Small intestine (tissue), 7 donors: ENCODE measurements at regions not wholly inside any gene's neighbourhood (a gene's known extent, or its start where the extent isn't known, plus 50 kb on each side); places are given as distances from the start of the nearest gene placed in this dataset.
A peak's percentile ranks its signal among the peaks of the same experiment; 100 is the strongest.

Source experiments
- DNase-seq, 2 donors: peaks; one replicate each; pipeline versions ENCODE4 v3.0.0 to v3.0.0-alpha.2; 2013
- FAIRE-seq: peaks from 2 replicates; lab custom pipeline; 2012; peaks lifted over from hg19 to GRCh38; lab: Jason Lieb, UNC
- H3K27ac ChIP-seq, 3 donors: one replicate each; pipeline ENCODE4 v1.5.1; 2013; ENCODE audit warnings: low read length in 2 of 3, mild to moderate bottlenecking in 2 of 3, control low read depth in 1 of 3, inconsistent platforms in 1 of 3, low read depth in 1 of 3, moderate library complexity in 1 of 3
- H3K27me3 ChIP-seq, 3 donors: one replicate each; pipeline ENCODE4 v1.6.1; 2013; ENCODE audit warnings: low read length in 3 of 3, inconsistent platforms in 1 of 3; ENCODE audit not compliant: control insufficient read depth in 3 of 3, insufficient read depth in 3 of 3
- H3K36me3 ChIP-seq, 3 donors: one replicate each; pipeline ENCODE4 v1.6.1; 2013; ENCODE audit warnings: low read length in 3 of 3, inconsistent platforms in 1 of 3, low read depth in 1 of 3, mild to moderate bottlenecking in 1 of 3, moderate library complexity in 1 of 3; ENCODE audit not compliant: control insufficient read depth in 3 of 3, insufficient read depth in 2 of 3
- H3K4me1 ChIP-seq, 3 donors: one replicate each; pipeline ENCODE4 v1.6.1; 2013; ENCODE audit warnings: low read length in 2 of 3, inconsistent platforms in 1 of 3, low read depth in 1 of 3, mild to moderate bottlenecking in 1 of 3, moderate library complexity in 1 of 3; ENCODE audit not compliant: control insufficient read depth in 3 of 3, insufficient read depth in 2 of 3
- H3K4me3 ChIP-seq, 3 donors: one replicate each; pipeline ENCODE4 v1.5.1; 2013; ENCODE audit warnings: low read length in 3 of 3, control low read depth in 1 of 3, inconsistent platforms in 1 of 3, low read depth in 1 of 3, mild to moderate bottlenecking in 1 of 3, moderate library complexity in 1 of 3
- H3K9me3 ChIP-seq, 2 donors: one replicate each; pipeline ENCODE4 v1.6.1; 2013; ENCODE audit warnings: low read depth in 1 of 2, low read length in 1 of 2; ENCODE audit not compliant: control insufficient read depth in 2 of 2, insufficient read depth in 1 of 2
- WGBS, 3 donors: extraction: QIAGEN DNeasy Blood & Tissue Kit; methylation state at CpG; one replicate each; pipeline ENCODE4 v1.1.7; 2013; 5-methylcytosine and 5-hydroxymethylcytosine counted together
- donor health status: healthy with polysubstance abuse.
- donor health status: control.
- donor health status: control.
- donor health status: Bipolar disorder and iron deficiency.
- donor health status: healthy.

GRCh38 chr3:82745544-82745943, 984.1 kb upstream of the GBE1 start:
- 33 to 88% (median 71%) methylated on average over 1 of the region's 1 CpG for WGBS, 3 donors
- H3K27me3 ChIP-seq, result no peaks in the 10 kb centered on the region
- peaks cover 0 to 3% of the 10 kb centered on the region in 2 donors for H3K9me3 ChIP-seq
- H3K36me3 ChIP-seq, result no peaks in the 10 kb centered on the region
- H3K27ac ChIP-seq, result no peak overlapping the region
- H3K4me1 ChIP-seq, result no peaks in the 10 kb centered on the region
- H3K4me3 ChIP-seq, result no peak overlapping the region
- peak; percentile 10 for FAIRE-seq
- no peak for DNase-seq

GRCh38 chr3:82743196-82743595, 981.8 kb upstream of the GBE1 start:
- no peaks in the 10 kb centered on the region for H3K27me3 ChIP-seq
- FAIRE-seq (no peak), DNase-seq (no peak)
- 87 to 88% (median 88%) methylated on average over 5 of the region's 5 CpGs for WGBS, 3 donors
- H3K4me3 ChIP-seq, result no peak overlapping the region
- no peaks in the 10 kb centered on the region for H3K36me3 ChIP-seq
- H3K4me1 ChIP-seq, result no peaks in the 10 kb centered on the region
- peaks cover 0 to 3% of the 10 kb centered on the region in 2 donors for H3K9me3 ChIP-seq
- no peak overlapping the region for H3K27ac ChIP-seq

GRCh38 chr3:82741346-82741745, 979.9 kb upstream of the GBE1 start:
- Histone ChIP-seq H3K9me3 (peaks cover 0 to 3% of the 10 kb centered on the region in 2 donors), H3K4me3 (no peak overlapping the region), H3K4me1 (no peaks in the 10 kb centered on the region), H3K27me3 (no peaks in the 10 kb centered on the region), H3K27ac (no peak overlapping the region), H3K36me3 (no peaks in the 10 kb centered on the region)
- no peak for DNase-seq
- no peak for FAIRE-seq
- WGBS, 3 donors, result 84 to 95% (median 90%) methylated on average over 2 of the region's 2 CpGs

GRCh38 chr3:82739390-82739789, 977.9 kb upstream of the GBE1 start:
- Histone ChIP-seq H3K4me1 (no peaks in the 10 kb centered on the region), H3K27me3 (no peaks in the 10 kb centered on the region), H3K36me3 (no peaks in the 10 kb centered on the region), H3K4me3 (no peak overlapping the region), H3K9me3 (peaks cover 0 to 3% of the 10 kb centered on the region in 2 donors), H3K27ac (no peak overlapping the region)
- WGBS, 3 donors, result 74 to 81% (median 79%) methylated on average over 1 of the region's 1 CpG
- DNase-seq (no peak), FAIRE-seq (no peak)

GRCh38 chr3:82736696-82737277, 975.3 kb upstream of the GBE1 start:
- Histone ChIP-seq H3K27me3 (no peaks in the 10 kb centered on the region), H3K4me3 (no peak overlapping the region), H3K27ac (no peak overlapping the region), H3K36me3 (no peaks in the 10 kb centered on the region), H3K4me1 (no peaks in the 10 kb centered on the region), H3K9me3 (no peaks in the 10 kb centered on the region)
- DNase-seq (no peak), FAIRE-seq (no peak)
- 63 to 64% (median 63%) methylated on average over 5 of the region's 5 CpGs for whole genome bisulfite sequencing, 3 donors

- no peaks in the 10 kb centered on the region for H3K27me3 ChIP-seq
- H3K4me3 ChIP-seq, result no peak overlapping the region
- no peak overlapping the region for H3K27ac ChIP-seq
- WGBS, 3 donors, result 91 to 92% (median 91%) methylated on average over 36 to 53 of the region's 53 CpGs
- H3K9me3 ChIP-seq, result peaks cover 0 to 9% of the 10 kb centered on the region in 2 donors
- H3K36me3 ChIP-seq, result no peaks in the 10 kb centered on the region
- no peak for DNase-seq
- FAIRE-seq, result no peak
- H3K4me1 ChIP-seq, result no peaks in the 10 kb centered on the region
Measured at GRCh38 chr3:82715091-82715856, 953.8 kb upstream of the GBE1 start.

GRCh38 chr3:82707035-82707434, 945.6 kb upstream of the GBE1 start:
- Histone ChIP-seq H3K9me3 (peaks cover 0 to 10% of the 10 kb centered on the region in 2 donors), H3K27me3 (no peaks in the 10 kb centered on the region), H3K4me3 (no peak overlapping the region), H3K27ac (no peak overlapping the region), H3K4me1 (no peaks in the 10 kb centered on the region), H3K36me3 (no peaks in the 10 kb centered on the region)
- no peak for FAIRE-seq
- WGBS, 3 donors, result 70 to 75% (median 70%) methylated on average over 4 of the region's 4 CpGs
- DNase-seq, result no peak

GRCh38 chr3:82685761-82686160, 924.3 kb upstream of the GBE1 start:
- no peak for FAIRE-seq

More at GRCh38 chr3:82685761-82686160, 924.3 kb upstream of the GBE1 start:
- H3K9me3 ChIP-seq, result no peaks in the 10 kb centered on the region
- no peak for DNase-seq
- H3K4me3 ChIP-seq, result no peak overlapping the region
- H3K27ac ChIP-seq, result no peak overlapping the region
- H3K4me1 ChIP-seq, result no peaks in the 10 kb centered on the region
- 28 to 40% (median 36%) methylated on average over 3 of the region's 3 CpGs for WGBS, 3 donors
- H3K36me3 ChIP-seq, result no peaks in the 10 kb centered on the region
- H3K27me3 ChIP-seq, result no peaks in the 10 kb centered on the region
